ENCODE measurements at regions not wholly inside any gene's neighbourhood (a gene's known extent, or its start where the extent isn't known, plus 50 kb on each side); places are given as distances from the start of the nearest gene placed in this dataset.
"Not testable (repeated sequence)": the region's sequence is repeated elsewhere in the genome, so short reads cannot be mapped to it uniquely, and the experiment has no call there.

- in situ Hi-C loops (cut with MboI; ENCODE audit: low pct_unique_long_range_greater_than_20kb, low sequenced_read_pairs): no loop called here
- DNase-seq: no peak
Measured at GRCh38 chr15:59841036-59841435, 151.9 kb upstream of the BNIP2 start.

GRCh38 chr15:59839906-59840305 lies 150.8 kb upstream of the BNIP2 start:
- no peak for DNase-seq

GRCh38 chr15:59838900-59839299 lies 149.8 kb upstream of the BNIP2 start:
- no peak for DNase-seq
- in situ Hi-C loops (cut with MboI; ENCODE audit: low pct_unique_long_range_greater_than_20kb, low sequenced_read_pairs): no loop called here

More at GRCh38 chr15:59839906-59840305, 150.8 kb upstream of the BNIP2 start:
- in situ Hi-C loops (cut with MboI; ENCODE audit: low pct_unique_long_range_greater_than_20kb, low sequenced_read_pairs): no loop called here

- in situ Hi-C loops (cut with MboI; ENCODE audit: low pct_unique_long_range_greater_than_20kb, low sequenced_read_pairs): no loop called here
- DNase-seq: no peak
Measured at GRCh38 chr15:59835776-59836175, 146.7 kb upstream of the BNIP2 start.

- DNase-seq: no peak
Measured at GRCh38 chr15:59834528-59834927, 145.4 kb upstream of the BNIP2 start.

GRCh38 chr15:59833366-59833765 lies 144.2 kb upstream of the BNIP2 start:
- in situ Hi-C loops (cut with MboI; ENCODE audit: low pct_unique_long_range_greater_than_20kb, low sequenced_read_pairs): no loop called here
- DNase-seq: no peak

More at GRCh38 chr15:59834528-59834927, 145.4 kb upstream of the BNIP2 start:
- in situ Hi-C loops (cut with MboI; ENCODE audit: low pct_unique_long_range_greater_than_20kb, low sequenced_read_pairs): no loop called here

- no peak for DNase-seq
- in situ Hi-C loops (cut with MboI; ENCODE audit: low pct_unique_long_range_greater_than_20kb, low sequenced_read_pairs): no loop called here
Measured at GRCh38 chr15:59830873-59831272, 141.8 kb upstream of the BNIP2 start.

GRCh38 chr15:59830098-59830497 lies 141.0 kb upstream of the BNIP2 start:
- in situ Hi-C loops (cut with MboI; ENCODE audit: low pct_unique_long_range_greater_than_20kb, low sequenced_read_pairs): no loop called here
- DNase-seq: no peak

- DNase-seq: no peak
- in situ Hi-C loops (cut with MboI; ENCODE audit: low pct_unique_long_range_greater_than_20kb, low sequenced_read_pairs): no loop called here
Measured at GRCh38 chr15:59828861-59829260, 139.7 kb upstream of the BNIP2 start.

- no peak for DNase-seq
- in situ Hi-C loops (cut with MboI; ENCODE audit: low pct_unique_long_range_greater_than_20kb, low sequenced_read_pairs): no loop called here
Measured at GRCh38 chr15:59828263-59828662, 139.1 kb upstream of the BNIP2 start.

GRCh38 chr15:59825901-59826300 lies 136.8 kb upstream of the BNIP2 start:
- no peak for DNase-seq
- in situ Hi-C loops (cut with MboI; ENCODE audit: low pct_unique_long_range_greater_than_20kb, low sequenced_read_pairs): no loop called here

- in situ Hi-C loops (cut with MboI; ENCODE audit: low pct_unique_long_range_greater_than_20kb, low sequenced_read_pairs): no loop called here
- no peak for DNase-seq
Measured at GRCh38 chr15:59821286-59821685, 132.2 kb upstream of the BNIP2 start.

GRCh38 chr15:59819092-59819491 lies 130.0 kb upstream of the BNIP2 start:
- in situ Hi-C loops (cut with MboI; ENCODE audit: low pct_unique_long_range_greater_than_20kb, low sequenced_read_pairs): no loop called here
- no peak for DNase-seq

GRCh38 chr15:59818336-59818735 lies 129.2 kb upstream of the BNIP2 start:
- in situ Hi-C loops (cut with MboI; ENCODE audit: low pct_unique_long_range_greater_than_20kb, low sequenced_read_pairs): no loop called here
- no peak for DNase-seq

- in situ Hi-C loops (cut with MboI; ENCODE audit: low pct_unique_long_range_greater_than_20kb, low sequenced_read_pairs): no loop called here
- no peak for DNase-seq
Measured at GRCh38 chr15:59817834-59818233, 128.7 kb upstream of the BNIP2 start.

GRCh38 chr15:59817053-59817452 lies 127.9 kb upstream of the BNIP2 start:
- DNase-seq: no peak
- in situ Hi-C loops (cut with MboI; ENCODE audit: low pct_unique_long_range_greater_than_20kb, low sequenced_read_pairs): no loop called here

GRCh38 chr15:59814409-59814808 lies 125.3 kb upstream of the BNIP2 start:
- DNase-seq: no peak
- in situ Hi-C loops (cut with MboI; ENCODE audit: low pct_unique_long_range_greater_than_20kb, low sequenced_read_pairs): no loop called here

GRCh38 chr15:59812889-59813288 lies 123.8 kb upstream of the BNIP2 start:
- DNase-seq: no peak
- in situ Hi-C loops (cut with MboI; ENCODE audit: low pct_unique_long_range_greater_than_20kb, low sequenced_read_pairs): no loop called here

- DNase-seq: no peak
- in situ Hi-C loops (cut with MboI; ENCODE audit: low pct_unique_long_range_greater_than_20kb, low sequenced_read_pairs): no loop called here
Measured at GRCh38 chr15:59812250-59812870, 123.2 kb upstream of the BNIP2 start.

- in situ Hi-C loops (cut with MboI; ENCODE audit: low pct_unique_long_range_greater_than_20kb, low sequenced_read_pairs); DNase-seq: not testable (repeated sequence)
Measured at GRCh38 chr15:59803293-59803966, 114.3 kb upstream of the BNIP2 start.

GRCh38 chr15:59801649-59802048 lies 112.5 kb upstream of the BNIP2 start:
- in situ Hi-C loops (cut with MboI; ENCODE audit: low pct_unique_long_range_greater_than_20kb, low sequenced_read_pairs): no loop called here

More at GRCh38 chr15:59801649-59802048, 112.5 kb upstream of the BNIP2 start:
- DNase-seq: no peak
